ENCODE measurements at regions not wholly inside any gene's neighbourhood (a gene's known extent, or its start where the extent isn't known, plus 50 kb on each side); places are given as distances from the start of the nearest gene placed in this dataset.

- TF ChIP-seq POLR2AphosphoS5 (IDR thresholded peaks at IDR 0.05): no peak
- TF ChIP-seq POLR2A (IDR thresholded peaks at IDR 0.05): no peak
- TF ChIP-seq CTCF (IDR thresholded peaks at IDR 0.05): no peak
- Histone ChIP-seq H3K27ac (no peak overlapping the region), H3K36me3 (no peaks in the 10 kb centered on the region), H3K4me1 (replicated peaks) (no peaks in the 10 kb centered on the region), H3K27me3 (replicated peaks; ENCODE audit: insufficient read depth) (no peaks in the 10 kb centered on the region), H3K4me3 (no peak overlapping the region), H3K9me3 (no peaks in the 10 kb centered on the region)
- 84% methylated on average over 7 of the region's 7 CpGs for WGBS
- intact Hi-C loops (cut with DNase I): no loop called here
- DNase-seq (ENCODE audit: low spot score): no peak
Measured at GRCh38 chr17:45688820-45689219, 95.3 kb upstream of the CRHR1 start.

- no peaks in the 10 kb centered on the region for H3K9me3 ChIP-seq
- intact Hi-C loops (cut with DNase I): no loop called here
- no peak for TF ChIP-seq POLR2A (IDR thresholded peaks at IDR 0.05)
- TF ChIP-seq POLR2AphosphoS5 (IDR thresholded peaks at IDR 0.05): no peak
- no peak for TF ChIP-seq CTCF (IDR thresholded peaks at IDR 0.05)
- no peak overlapping the region for H3K27ac ChIP-seq
- H3K27me3 ChIP-seq (replicated peaks; ENCODE audit: insufficient read depth): no peaks in the 10 kb centered on the region
- no peaks in the 10 kb centered on the region for H3K36me3 ChIP-seq
- 93% methylated on average over 6 of the region's 6 CpGs for WGBS
- no peaks in the 10 kb centered on the region for H3K4me1 ChIP-seq (replicated peaks)
- no peak for DNase-seq (ENCODE audit: low spot score)
- H3K4me3 ChIP-seq: no peak overlapping the region
Measured at GRCh38 chr17:45689451-45689850, 94.7 kb upstream of the CRHR1 start.

- WGBS: 34% methylated on average over 13 of the region's 13 CpGs
Measured at GRCh38 chr17:45690625-45691275, 93.4 kb upstream of the CRHR1 start.

GRCh38 chr17:45692661-45693060 is 91.5 kb upstream of the CRHR1 start:
- no peaks in the 10 kb centered on the region for H3K4me1 ChIP-seq (replicated peaks)
- no peaks in the 10 kb centered on the region for H3K9me3 ChIP-seq
- no peaks in the 10 kb centered on the region for H3K27me3 ChIP-seq (replicated peaks; ENCODE audit: insufficient read depth)
- no peak for DNase-seq (ENCODE audit: low spot score)
- no peak overlapping the region for H3K4me3 ChIP-seq
- intact Hi-C loops (cut with DNase I): no loop called here
- H3K27ac ChIP-seq: no peak overlapping the region
- H3K36me3 ChIP-seq: no peaks in the 10 kb centered on the region
- TF ChIP-seq CTCF (IDR thresholded peaks at IDR 0.05): no peak
- TF ChIP-seq POLR2AphosphoS5 (IDR thresholded peaks at IDR 0.05): no peak
- no peak for TF ChIP-seq POLR2A (IDR thresholded peaks at IDR 0.05)
- 53% methylated on average over 4 of the region's 4 CpGs for WGBS

More at GRCh38 chr17:45690625-45691275, 93.4 kb upstream of the CRHR1 start:
- Histone ChIP-seq H3K4me1 (replicated peaks) (no peaks in the 10 kb centered on the region), H3K4me3 (no peak overlapping the region), H3K36me3 (no peaks in the 10 kb centered on the region), H3K27ac (no peak overlapping the region), H3K9me3 (no peaks in the 10 kb centered on the region), H3K27me3 (replicated peaks; ENCODE audit: insufficient read depth) (no peaks in the 10 kb centered on the region)
- TF ChIP-seq CTCF (IDR thresholded peaks at IDR 0.05): no peak
- no peak for TF ChIP-seq POLR2A (IDR thresholded peaks at IDR 0.05)
- TF ChIP-seq POLR2AphosphoS5 (IDR thresholded peaks at IDR 0.05): no peak
- no peak for DNase-seq (ENCODE audit: low spot score)
- intact Hi-C loops (cut with DNase I): no loop called here

- Histone ChIP-seq H3K9me3 (no peaks in the 10 kb centered on the region), H3K36me3 (no peaks in the 10 kb centered on the region), H3K4me3 (no peak overlapping the region), H3K4me1 (replicated peaks) (no peaks in the 10 kb centered on the region), H3K27ac (no peak overlapping the region), H3K27me3 (replicated peaks; ENCODE audit: insufficient read depth) (no peaks in the 10 kb centered on the region)
- DNase-seq (ENCODE audit: low spot score): no peak
- intact Hi-C loops (cut with DNase I): no loop called here
- TF ChIP-seq POLR2A (IDR thresholded peaks at IDR 0.05) (no peak), POLR2AphosphoS5 (IDR thresholded peaks at IDR 0.05) (no peak), CTCF (IDR thresholded peaks at IDR 0.05) (no peak)
Measured at GRCh38 chr17:45693792-45694191, 90.3 kb upstream of the CRHR1 start.
